Endothelial cell of umbilical vein (primary cell): ENCODE measurements at regions not wholly inside any gene's neighbourhood (a gene's known extent, or its start where the extent isn't known, plus 50 kb on each side); places are given as distances from the start of the nearest gene placed in this dataset.

Experiments used
- BruUV-seq: library from RNA; stranded (reverse); fragments of 400-500 nt; replicated peaks from 2 replicates; lab custom pipeline; 2021; lab: Mats Ljungman, UMichigan
- CTCF ChIA-PET: fragments of 300-600, 350-600 bp; sonication (Branson Sonifier 250); formaldehyde crosslinking; loops from one replicate; lab custom pipeline; 2021; ENCODE audit warnings: antibody characterized with exemption, inconsistent platforms; lab: Charles Lee
- POLR2A ChIA-PET: fragments of 300-600, 350-600 bp; sonication (Branson Sonifier 250); formaldehyde crosslinking; loops from one replicate; lab custom pipeline; 2021; ENCODE audit warnings: antibody characterized with exemption, inconsistent platforms; lab: Charles Lee
- DNase-seq: peaks from one replicate; pipeline ENCODE4 v3.0.0-alpha.2; 2011; ENCODE audit warnings: low read depth, low spot score
- FAIRE-seq: peaks from 2 replicates; lab custom pipeline; 2011; peaks lifted over from hg19 to GRCh38; lab: Jason Lieb, UNC
- H2AFZ ChIP-seq: 2 replicates; pipeline ENCODE4 v1.6.0; 2012; ENCODE audit warnings: low read depth, low read length, control low read depth, inconsistent platforms
- H3K27ac ChIP-seq: 2 replicates; pipeline ENCODE4 v1.5.1; 2011; ENCODE audit warnings: low read depth, mild to moderate bottlenecking, control low read depth, low read length, moderate library complexity; ENCODE audit not compliant: insufficient read depth
- H3K27me3 ChIP-seq, 2 experiments: 2 replicates each; pipeline versions ENCODE4 v1.6.0 to v1.6.1; 2011; ENCODE audit warnings: low read length in 2 of 2, mixed read lengths in 1 of 2; ENCODE audit not compliant: control insufficient read depth in 2 of 2, insufficient read depth in 2 of 2
- H3K36me3 ChIP-seq, 2 experiments: 2 replicates in 1 of 2; 3 replicates in 1 of 2; pipeline ENCODE4 v1.5.1; 2011; ENCODE audit warnings: low read length in 2 of 2, mild to moderate bottlenecking in 1 of 2, moderate library complexity in 1 of 2; ENCODE audit not compliant: control insufficient read depth in 2 of 2, insufficient read depth in 2 of 2; ENCODE audit errors: extremely low read depth in 1 of 2
- H3K4me1 ChIP-seq: 3 replicates; pipeline ENCODE4 v1.5.1; 2011; ENCODE audit warnings: mild to moderate bottlenecking, low read length; ENCODE audit not compliant: control insufficient read depth, insufficient read depth; ENCODE audit errors: extremely low read depth
- H3K4me2 ChIP-seq: 2 replicates; pipeline ENCODE4 v1.6.1; 2011; ENCODE audit warnings: low read length, control low read depth, mixed read lengths; ENCODE audit not compliant: insufficient read depth
- H3K4me3 ChIP-seq, 3 experiments: fragments of 200-600 bp in 1 of 3; sonication (generic), shearing (Covaris generic) in 1 of 3; replicated peaks in 1 of 3; 2 replicates each; pipeline ENCODE4 v1.5.1; 2011 to 2016; ENCODE audit warnings: control low read depth in 3 of 3, low read length in 3 of 3, mild to moderate bottlenecking in 2 of 3, inconsistent platforms in 1 of 3, low read depth in 1 of 3, moderate library complexity in 1 of 3; ENCODE audit not compliant: insufficient read depth in 1 of 3
- H3K79me2 ChIP-seq: 2 replicates; pipeline ENCODE4 v1.6.0; 2012; ENCODE audit warnings: low read length, inconsistent platforms; ENCODE audit not compliant: control insufficient read depth, insufficient read depth
- H3K9ac ChIP-seq: replicated peaks from 2 replicates; pipeline ENCODE3; 2011; ENCODE audit warnings: low read length, control low read depth; ENCODE audit not compliant: insufficient read depth; ENCODE audit errors: extremely low read depth
- H3K9me1 ChIP-seq: replicated peaks from 3 replicates; pipeline ENCODE4 v1.6.0; 2011; ENCODE audit warnings: mild to moderate bottlenecking, low read length; ENCODE audit not compliant: control insufficient read depth, insufficient read depth; ENCODE audit errors: extremely low read depth
- H3K9me3 ChIP-seq: replicated peaks from 2 replicates; pipeline ENCODE4 v1.5.1; 2012; ENCODE audit warnings: low read length, inconsistent platforms; ENCODE audit not compliant: control insufficient read depth, insufficient read depth
- H4K20me1 ChIP-seq: replicated peaks from 2 replicates; pipeline ENCODE3; 2011; ENCODE audit warnings: mild to moderate bottlenecking, low read length; ENCODE audit not compliant: control insufficient read depth, insufficient read depth; ENCODE audit errors: extremely low read depth
- CTCF ChIP-seq, 2 donors: IDR thresholded peaks; 1 replicate in 1 of 2; 2 replicates in 1 of 2; pipeline ENCODE4 v1.5.1; 2011; ENCODE audit warnings: low read length in 2 of 2, mild to moderate bottlenecking in 2 of 2, moderate library complexity in 2 of 2, control low read depth in 1 of 2, inconsistent platforms in 1 of 2, low read depth in 1 of 2; ENCODE audit not compliant: insufficient read depth in 1 of 2; ENCODE audit errors: extremely low read depth in 1 of 2
- EZH2 ChIP-seq: IDR thresholded peaks from 2 replicates; pipeline ENCODE4 v1.6.1; 2012; ENCODE audit warnings: borderline replicate concordance, low read depth, mild to moderate bottlenecking, moderate library complexity, low read length, inconsistent platforms; ENCODE audit not compliant: severe bottlenecking
- GATA2 ChIP-seq: IDR thresholded peaks from 2 replicates; pipeline ENCODE4 v1.7.0; 2011; ENCODE audit warnings: low read depth, mild to moderate bottlenecking, moderate library complexity, mixed read lengths, low read length; ENCODE audit not compliant: insufficient read length, insufficient read depth
- JUN ChIP-seq: IDR thresholded peaks from 2 replicates; pipeline ENCODE4 v1.6.1; 2011; ENCODE audit warnings: borderline replicate concordance, low read depth; ENCODE audit not compliant: insufficient read length, insufficient read depth
- MAX ChIP-seq: IDR thresholded peaks from 2 replicates; pipeline ENCODE4 v1.6.1; 2011; ENCODE audit not compliant: insufficient read depth, insufficient read length
- MYC ChIP-seq: IDR thresholded peaks from one replicate; pipeline ENCODE4 v1.6.1; 2011; ENCODE audit warnings: mild to moderate bottlenecking, low read depth, low read length
- POLR2A ChIP-seq: IDR thresholded peaks from 2 replicates; pipeline ENCODE4 v1.6.1; 2012; ENCODE audit warnings: low read depth, mild to moderate bottlenecking, control low read depth, low read length
- POLR2AphosphoS5 ChIP-seq: IDR thresholded peaks from 2 replicates; pipeline ENCODE4 v1.6.1; 2012; ENCODE audit warnings: low read depth, mild to moderate bottlenecking, control low read depth, low read length, moderate library complexity; ENCODE audit not compliant: insufficient read depth
- dilution Hi-C: fragments of 300-500 bp; cut with MboI; formaldehyde crosslinking; loops from one replicate; pipeline ENCODE4 v1.15.0; 2019; ENCODE audit warnings: low sequenced_read_pairs; ENCODE audit not compliant: extremely low pct_ligation_motif_present
- intact Hi-C: fragments of 100-400 bp; cut with micrococcal nuclease; formaldehyde crosslinking; loops from one replicate; pipeline ENCODE4 v1.10.0; 2022

GRCh38 chr7:10038351-10038750, 935.3 kb upstream of the PHF14 start:
- dilution Hi-C loops = no loop called here
- Histone ChIP-seq H3K27me3 (no peaks in the 10 kb centered on the region), H3K9me1 (no peaks in the 10 kb centered on the region), H3K4me1 (no peaks in the 10 kb centered on the region), H3K27ac (no peak overlapping the region), H3K36me3 (no peaks in the 10 kb centered on the region), H3K9me3 (no peaks in the 10 kb centered on the region), H3K9ac (no peak overlapping the region), H2AFZ (no peak overlapping the region), H4K20me1 (no peaks in the 10 kb centered on the region), H3K4me2 (no peak overlapping the region), H3K79me2 (no peaks in the 10 kb centered on the region), H3K4me3 (no peak overlapping the region)
- TF ChIP-seq POLR2A = no peak
- POLR2A ChIA-PET = no interaction called here
- FAIRE-seq (no peak), DNase-seq (no peak)
- CTCF ChIA-PET = no interaction called here
- intact Hi-C loops = no loop called here
- BruUV-seq = no TSS peak

- CTCF ChIA-PET = interaction anchor here (1.7 kb wide), 1 partner anchor 38 kb away, joined by 3 read pairs; no protein-coding TSS in a partner anchor
- no peaks in the 10 kb centered on the region for H3K9me3 ChIP-seq
Observed at GRCh38 chr7:10040674-10041073, 933.0 kb upstream of the PHF14 start.

More at GRCh38 chr7:10040674-10041073, 933.0 kb upstream of the PHF14 start:
- DNase-seq = no peak
- Histone ChIP-seq H3K27me3 (no peaks in the 10 kb centered on the region), H3K9ac (no peak overlapping the region), H3K79me2 (no peaks in the 10 kb centered on the region), H2AFZ (no peak overlapping the region), H3K36me3 (no peaks in the 10 kb centered on the region), H4K20me1 (no peaks in the 10 kb centered on the region), H3K27ac (no peak overlapping the region), H3K4me1 (no peaks in the 10 kb centered on the region), H3K4me2 (no peak overlapping the region), H3K4me3 (no peak overlapping the region), H3K9me1 (no peaks in the 10 kb centered on the region)
- no TSS peak for BruUV-seq
- TF ChIP-seq EZH2 = no peak
- TF ChIP-seq POLR2A = no peak
- TF ChIP-seq MAX = no peak
- TF ChIP-seq MYC = no peak
- no peak for TF ChIP-seq JUN
- TF ChIP-seq CTCF (IDR thresholded peaks at IDR 0.05; ENCODE audit: extremely low read depth in 1 of 2, insufficient read depth in 1 of 2, low read depth in 1 of 2, low read length in 2 of 2) = no peak
- no peak for TF ChIP-seq POLR2AphosphoS5
- TF ChIP-seq GATA2 = no peak
- dilution Hi-C loops (no loop called here), intact Hi-C loops (no loop called here)
- POLR2A ChIA-PET = no interaction called here
- no peak for FAIRE-seq
